CD8-positive, alpha-beta memory T cell (primary cell): ENCODE measurements at regions not wholly inside any gene's neighbourhood (a gene's known extent, or its start where the extent isn't known, plus 50 kb on each side); places are given as distances from the start of the nearest gene placed in this dataset.
"Not testable (repeated sequence)": the region's sequence is repeated elsewhere in the genome, so short reads cannot be mapped to it uniquely, and the experiment has no call there.

Experiments
- CTCF ChIA-PET: fragments of 350-600 bp; sonication (Branson Sonifier 250); formaldehyde crosslinking; loops from one replicate; lab custom pipeline; 2021; ENCODE audit warnings: antibody characterized with exemption; lab: Charles Lee
- POLR2A ChIA-PET: fragments of 350-600 bp; sonication (Branson Sonifier 250); formaldehyde crosslinking; loops from one replicate; lab custom pipeline; 2021; ENCODE audit warnings: antibody characterized with exemption; lab: Charles Lee
- DNase-seq, 5 donors: peaks; one replicate each; pipeline versions ENCODE4 v3.0.0 to v3.0.0-alpha.2; 2020 to 2022; ENCODE audit warnings: mixed read lengths in 1 of 5
- H3K27ac ChIP-seq: one replicate; pipeline ENCODE4 v1.7.0; 2013; ENCODE audit warnings: low read depth, mild to moderate bottlenecking, low read length, moderate library complexity
- H3K27me3 ChIP-seq: 2 replicates; pipeline ENCODE4 v1.7.0; 2013; ENCODE audit warnings: low read length, mild to moderate bottlenecking; ENCODE audit not compliant: insufficient read depth, poor library complexity, severe bottlenecking
- H3K36me3 ChIP-seq: 2 replicates; pipeline ENCODE4 v1.7.0; 2013; ENCODE audit warnings: mild to moderate bottlenecking, low read length, moderate library complexity; ENCODE audit not compliant: insufficient read depth
- H3K4me1 ChIP-seq: 2 replicates; pipeline ENCODE4 v1.7.0; 2013; ENCODE audit warnings: mild to moderate bottlenecking, low read length, moderate library complexity; ENCODE audit not compliant: insufficient read depth
- H3K4me3 ChIP-seq: 2 replicates; pipeline ENCODE4 v1.7.0; 2013; ENCODE audit warnings: mild to moderate bottlenecking, low read length
- H3K9me3 ChIP-seq: 2 replicates; pipeline ENCODE4 v1.7.0; 2013; ENCODE audit warnings: mild to moderate bottlenecking, low read length
- H3K27ac Mint-ChIP-seq, 8 donors: one replicate each; pipeline ENCODE4 v1.8.0; 2020 to 2021; ENCODE audit warnings: mixed read lengths in 8 of 8, mild to moderate bottlenecking in 6 of 8, inconsistent platforms in 3 of 8, moderate library complexity in 3 of 8
- H3K27me3 Mint-ChIP-seq, 2 donors: one replicate each; pipeline ENCODE4 v1.8.0; 2020 to 2021; ENCODE audit warnings: mixed read lengths in 2 of 2, mild to moderate bottlenecking in 1 of 2, moderate library complexity in 1 of 2
- H3K36me3 Mint-ChIP-seq, 3 donors: one replicate each; pipeline ENCODE4 v1.8.0; 2020 to 2021; ENCODE audit warnings: mixed read lengths in 3 of 3, inconsistent platforms in 1 of 3, mild to moderate bottlenecking in 1 of 3
- H3K4me1 Mint-ChIP-seq, 3 donors: one replicate each; pipeline ENCODE4 v1.8.0; 2020 to 2021; ENCODE audit warnings: mixed read lengths in 3 of 3, inconsistent platforms in 1 of 3, mild to moderate bottlenecking in 1 of 3
- H3K4me3 Mint-ChIP-seq, 7 donors: one replicate each; pipeline ENCODE4 v1.8.0; 2020 to 2021; ENCODE audit warnings: mixed read lengths in 7 of 7, mild to moderate bottlenecking in 6 of 7, moderate library complexity in 4 of 7, inconsistent platforms in 2 of 7
- H3K9me3 Mint-ChIP-seq, 5 donors: one replicate each; pipeline ENCODE4 v1.8.0; 2020 to 2022; ENCODE audit warnings: mixed read lengths in 5 of 5, mild to moderate bottlenecking in 3 of 5, moderate library complexity in 2 of 5, inconsistent platforms in 1 of 5

DNA sequence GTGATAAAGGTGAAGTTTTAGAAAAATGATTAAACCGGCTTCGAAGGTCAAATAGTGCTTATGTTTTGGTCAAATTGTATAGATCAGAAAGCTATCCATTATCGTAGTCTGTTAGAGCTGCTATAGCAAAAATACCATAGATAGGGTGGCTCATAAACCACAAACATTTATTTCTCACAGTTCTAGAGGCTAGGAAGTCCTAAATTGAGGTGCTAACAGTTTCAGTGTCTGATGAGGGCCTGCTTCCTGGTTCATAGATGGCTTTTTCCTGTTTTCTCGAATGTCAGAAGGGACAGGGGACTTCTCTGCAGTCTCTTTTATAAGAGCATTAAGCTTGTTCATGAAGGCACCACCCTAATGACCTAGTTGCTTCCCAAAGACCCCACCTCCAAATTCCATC, 186.6 kb upstream of the ERBB4 start:
- no peak for DNase-seq

DNA sequence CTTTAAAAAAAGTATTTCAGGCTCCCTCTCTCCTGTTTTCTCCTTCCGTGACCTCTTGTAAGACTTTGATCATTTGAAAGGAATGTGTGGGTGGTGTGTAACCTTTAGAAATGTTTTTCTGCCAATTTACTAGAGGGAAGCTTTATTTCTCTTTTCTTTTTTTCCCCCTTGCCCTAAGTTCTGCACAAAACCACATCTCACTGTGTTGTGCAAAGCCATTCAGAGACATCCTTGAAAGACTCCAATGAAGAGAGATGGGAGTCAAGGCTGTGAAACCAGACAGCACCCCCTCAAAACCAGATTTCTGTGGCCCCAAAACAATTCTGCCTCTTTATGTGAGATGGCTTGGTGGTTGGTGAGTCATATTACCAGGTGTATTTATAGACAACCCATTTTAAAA, 184.6 kb upstream of the ERBB4 start:
- Histone ChIP-seq H3K4me1 (no peaks in the 10 kb centered on the region), H3K9me3 (no peaks in the 10 kb centered on the region), H3K27me3 (no peaks in the 10 kb centered on the region), H3K36me3 (no peaks in the 10 kb centered on the region), H3K27ac (no peak overlapping the region), H3K4me3 (no peak overlapping the region)
- CTCF ChIA-PET, result no interaction called here
- peaks cover 0 to 8% (median 6%) of the 10 kb centered on the region in 3 donors for H3K4me1 Mint-ChIP-seq
- H3K27ac Mint-ChIP-seq, result no peak overlapping the region
- DNase-seq, result no peak
- H3K27me3 Mint-ChIP-seq, result no peaks in the 10 kb centered on the region
- H3K36me3 Mint-ChIP-seq, result no peaks in the 10 kb centered on the region
- POLR2A ChIA-PET, result interaction anchor here (0.5 kb wide), 1 partner anchor 1879 kb away, joined by 4 read pairs; no protein-coding TSS in a partner anchor
- H3K9me3 Mint-ChIP-seq, result peaks cover 0 to 2% (median 0%) of the 10 kb centered on the region in 5 donors
- no peak overlapping the region for H3K4me3 Mint-ChIP-seq

More for the DNA sequence above, 186.6 kb upstream of the ERBB4 start:
- peaks cover 0 to 8% (median 6%) of the 10 kb centered on the region in 3 donors for H3K4me1 Mint-ChIP-seq
- no peaks in the 10 kb centered on the region for H3K36me3 Mint-ChIP-seq
- peaks cover 0 to 2% (median 0%) of the 10 kb centered on the region in 5 donors for H3K9me3 Mint-ChIP-seq
- H3K4me3 Mint-ChIP-seq, result peak overlapping the region in 2 of 7 donors; percentile 30 to 43
- Histone ChIP-seq H3K4me3 (no peak overlapping the region), H3K4me1 (no peaks in the 10 kb centered on the region), H3K27ac (no peak overlapping the region), H3K36me3 (no peaks in the 10 kb centered on the region), H3K9me3 (no peaks in the 10 kb centered on the region), H3K27me3 (no peaks in the 10 kb centered on the region)
- CTCF ChIA-PET, result no interaction called here
- POLR2A ChIA-PET, result no interaction called here
- H3K27ac Mint-ChIP-seq, result peak overlapping the region in 4 of 8 donors; percentile 39 to 72 (median 44)
- no peaks in the 10 kb centered on the region for H3K27me3 Mint-ChIP-seq

DNA sequence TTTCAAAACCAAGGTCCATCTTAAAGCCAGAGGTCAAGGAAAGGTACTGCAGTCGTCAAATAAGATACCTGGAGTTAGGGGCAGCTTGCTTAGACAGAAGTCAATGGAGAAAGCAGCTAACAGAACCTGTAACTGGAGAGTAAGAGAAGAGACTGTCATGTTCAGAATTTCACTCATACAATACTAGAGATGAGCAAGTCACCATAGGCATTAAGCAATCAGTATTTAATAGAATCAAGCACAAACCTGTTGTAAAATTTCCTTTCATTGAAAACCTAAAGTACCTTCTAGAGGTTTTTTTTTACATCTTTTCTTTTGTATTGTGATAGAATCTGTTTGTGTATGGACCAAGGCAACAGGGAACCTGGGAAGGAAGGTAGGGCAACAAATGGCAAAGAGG, 183.4 kb upstream of the ERBB4 start:
- H3K4me3 Mint-ChIP-seq, result no peak overlapping the region
- CTCF ChIA-PET, result no interaction called here
- POLR2A ChIA-PET, result no interaction called here
- no peaks in the 10 kb centered on the region for H3K27me3 Mint-ChIP-seq
- Histone ChIP-seq H3K27me3 (no peaks in the 10 kb centered on the region), H3K27ac (no peak overlapping the region), H3K36me3 (no peaks in the 10 kb centered on the region), H3K4me3 (no peak overlapping the region), H3K4me1 (no peaks in the 10 kb centered on the region), H3K9me3 (no peaks in the 10 kb centered on the region)
- H3K27ac Mint-ChIP-seq, result peak overlapping the region in 1 of 8 donors; percentile 18
- peaks cover 0 to 8% (median 6%) of the 10 kb centered on the region in 3 donors for H3K4me1 Mint-ChIP-seq
- H3K9me3 Mint-ChIP-seq, result peaks cover 0 to 2% (median 0%) of the 10 kb centered on the region in 5 donors
- DNase-seq, result no peak
- H3K36me3 Mint-ChIP-seq, result no peaks in the 10 kb centered on the region

DNA sequence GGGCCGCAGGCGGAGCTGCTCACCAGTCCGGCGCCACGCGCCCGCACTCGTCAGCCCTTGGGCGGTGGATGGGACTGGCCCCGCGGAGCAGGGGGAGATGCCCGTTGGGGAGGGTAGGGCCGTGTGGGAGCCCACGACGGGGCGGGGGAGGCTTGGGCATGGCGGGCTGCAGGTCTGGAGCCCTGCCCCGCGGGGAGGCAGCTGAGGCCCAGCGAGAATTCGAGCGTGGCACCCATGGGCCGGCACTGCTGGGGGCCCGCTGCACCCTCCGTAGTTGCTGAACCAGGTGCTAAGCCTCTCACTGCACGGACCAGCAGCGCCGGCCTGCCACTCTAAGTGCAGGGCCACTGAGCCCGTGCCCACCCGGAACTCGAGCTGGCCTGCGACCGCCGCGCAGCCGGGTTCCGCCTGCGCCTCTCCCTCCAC, 182.4 kb upstream of the ERBB4 start:
- H3K27ac ChIP-seq, result no peak overlapping the region
- peak overlapping the region in 1 of 8 donors; percentile 41 for H3K27ac Mint-ChIP-seq
- DNase-seq, result no peak
- H3K4me1 Mint-ChIP-seq, result peaks cover 0 to 8% (median 6%) of the 10 kb centered on the region in 3 donors
- no peaks in the 10 kb centered on the region for H3K36me3 ChIP-seq
- H3K4me3 Mint-ChIP-seq, result no peak overlapping the region
- no peaks in the 10 kb centered on the region for H3K27me3 Mint-ChIP-seq
- H3K9me3 ChIP-seq, result no peaks in the 10 kb centered on the region
- H3K9me3 Mint-ChIP-seq, result peaks cover 0 to 2% (median 0%) of the 10 kb centered on the region in 5 donors
- POLR2A ChIA-PET, result no interaction called here
- CTCF ChIA-PET, result no interaction called here
- H3K4me1 ChIP-seq, result no peaks in the 10 kb centered on the region
- H3K36me3 Mint-ChIP-seq, result no peaks in the 10 kb centered on the region
- H3K27me3 ChIP-seq, result no peaks in the 10 kb centered on the region
- H3K4me3 ChIP-seq, result no peak overlapping the region

DNA sequence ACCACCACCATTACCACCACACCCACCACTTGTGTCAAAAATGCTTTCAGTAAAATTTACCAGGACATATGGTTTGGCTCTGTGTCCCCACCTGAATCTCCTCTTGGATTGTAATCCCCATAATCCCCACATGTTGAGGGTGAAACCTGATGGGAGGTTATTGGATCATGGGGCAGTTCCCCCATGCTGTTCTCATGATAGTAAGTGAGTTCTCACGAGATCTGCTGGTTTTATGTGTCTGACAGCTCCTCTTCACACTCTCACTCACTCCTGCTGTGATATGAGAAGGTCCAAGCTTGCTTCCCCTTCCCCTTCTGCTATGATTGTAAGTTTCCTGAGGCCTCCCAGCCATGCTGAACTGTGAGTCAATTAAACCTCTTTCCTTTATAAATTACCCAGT, 176.8 kb upstream of the ERBB4 start:
- H3K4me1 Mint-ChIP-seq, H3K27ac Mint-ChIP-seq, H3K27me3 Mint-ChIP-seq, H3K27ac ChIP-seq, H3K36me3 Mint-ChIP-seq, DNase-seq, H3K4me3 ChIP-seq, CTCF ChIA-PET, H3K9me3 ChIP-seq, H3K9me3 Mint-ChIP-seq, POLR2A ChIA-PET, H3K4me1 ChIP-seq, H3K4me3 Mint-ChIP-seq, H3K27me3 ChIP-seq, H3K36me3 ChIP-seq: not testable (repeated sequence)

DNA sequence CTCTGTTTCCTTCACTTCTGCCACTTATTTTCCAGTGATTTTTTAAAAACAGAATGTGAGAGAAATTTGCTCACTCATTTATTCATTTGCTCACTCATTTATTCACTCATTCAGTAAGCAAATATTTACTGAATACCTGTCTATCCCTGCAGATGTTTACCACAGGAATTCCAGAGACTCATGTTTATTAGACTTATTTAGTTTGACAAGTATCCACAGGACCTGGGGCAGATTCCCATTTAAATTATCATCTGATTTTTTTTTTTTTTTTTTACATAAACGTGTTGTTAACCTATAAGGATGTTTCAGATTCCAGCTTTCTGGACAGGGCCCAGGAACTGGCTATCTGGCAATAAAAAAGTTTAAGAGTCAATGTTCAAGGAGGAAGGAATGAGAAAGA, 175.1 kb upstream of the ERBB4 start:
- ChIA-PET CTCF (no interaction called here), POLR2A (no interaction called here)
- Mint-ChIP-seq H3K36me3 (peaks cover 0 to 2% (median 0%) of the 10 kb centered on the region in 3 donors), H3K27me3 (no peaks in the 10 kb centered on the region), H3K4me1 (no peaks in the 10 kb centered on the region), H3K27ac (no peak overlapping the region), H3K4me3 (no peak overlapping the region), H3K9me3 (peaks cover 0 to 4% (median 0%) of the 10 kb centered on the region in 5 donors)
- Histone ChIP-seq H3K36me3 (no peaks in the 10 kb centered on the region), H3K9me3 (no peaks in the 10 kb centered on the region), H3K27me3 (no peaks in the 10 kb centered on the region), H3K27ac (no peak overlapping the region), H3K4me1 (no peaks in the 10 kb centered on the region), H3K4me3 (no peak overlapping the region)
- no peak for DNase-seq

DNA sequence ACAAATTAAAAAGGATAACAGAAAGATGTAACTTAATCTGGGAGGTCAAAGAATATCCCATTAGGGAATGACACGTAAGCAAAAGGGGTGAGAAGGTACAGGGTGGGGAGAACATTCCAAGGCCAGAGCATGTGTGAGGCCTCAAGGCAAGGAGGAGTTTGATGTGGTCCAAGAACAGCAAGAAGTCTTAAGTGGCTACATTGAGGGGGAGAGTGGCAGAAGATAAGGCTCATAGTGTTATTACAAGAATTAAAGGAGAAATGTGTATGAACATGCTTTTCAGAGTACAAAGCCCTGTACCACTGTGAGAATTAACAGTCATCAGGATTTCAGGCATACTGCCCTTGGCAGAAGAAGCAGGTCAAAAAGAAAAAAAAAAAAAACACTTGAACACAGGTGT, 174.4 kb upstream of the ERBB4 start:
- no peak overlapping the region for H3K4me3 ChIP-seq
- no peaks in the 10 kb centered on the region for H3K27me3 ChIP-seq
- ChIA-PET POLR2A (no interaction called here), CTCF (no interaction called here)
- no peaks in the 10 kb centered on the region for H3K9me3 ChIP-seq
- no peak for DNase-seq
- H3K4me1 ChIP-seq, result no peaks in the 10 kb centered on the region
- H3K27ac Mint-ChIP-seq, result peak overlapping the region in 2 of 8 donors; percentile 0 to 42
- no peak overlapping the region for H3K4me3 Mint-ChIP-seq
- H3K9me3 Mint-ChIP-seq, result peaks cover 0 to 4% (median 0%) of the 10 kb centered on the region in 5 donors
- no peak overlapping the region for H3K27ac ChIP-seq
- no peaks in the 10 kb centered on the region for H3K4me1 Mint-ChIP-seq
- no peaks in the 10 kb centered on the region for H3K36me3 ChIP-seq
- peaks cover 0 to 2% (median 0%) of the 10 kb centered on the region in 3 donors for H3K36me3 Mint-ChIP-seq
- H3K27me3 Mint-ChIP-seq, result no peaks in the 10 kb centered on the region

DNA sequence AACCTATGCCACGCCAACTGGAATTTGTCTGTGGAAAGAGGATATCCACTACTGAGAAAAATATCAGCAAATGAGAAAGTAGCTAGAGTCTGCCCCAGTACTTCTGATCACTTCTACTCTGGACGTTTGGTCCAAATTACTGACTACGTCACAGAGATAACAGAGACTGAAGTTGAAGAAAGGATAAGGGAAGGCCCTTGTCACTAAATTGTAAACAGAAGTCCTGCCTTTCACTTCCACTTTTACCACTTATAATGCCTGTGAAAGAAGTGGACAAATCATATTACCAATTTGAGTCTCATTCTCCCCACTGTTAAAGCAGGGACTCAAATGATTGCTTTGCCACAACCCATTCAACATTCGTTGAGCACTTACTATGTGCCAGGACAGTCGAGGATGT, 173.9 kb upstream of the ERBB4 start:
- no peaks in the 10 kb centered on the region for H3K4me1 ChIP-seq
- no peaks in the 10 kb centered on the region for H3K36me3 ChIP-seq
- no peak overlapping the region for H3K4me3 ChIP-seq
- H3K27ac ChIP-seq, result no peak overlapping the region
- Mint-ChIP-seq H3K9me3 (peaks cover 0 to 2% (median 0%) of the 10 kb centered on the region in 5 donors), H3K4me3 (no peak overlapping the region), H3K27me3 (no peaks in the 10 kb centered on the region), H3K36me3 (peaks cover 0 to 2% (median 0%) of the 10 kb centered on the region in 3 donors), H3K4me1 (no peaks in the 10 kb centered on the region), H3K27ac (no peak overlapping the region)
- no peak for DNase-seq
- ChIA-PET CTCF (no interaction called here), POLR2A (no interaction called here)
- no peaks in the 10 kb centered on the region for H3K27me3 ChIP-seq
- no peaks in the 10 kb centered on the region for H3K9me3 ChIP-seq
